Mesenchymal stem cell (in vitro differentiated cells and primary cell): ENCODE measurements at regions not wholly inside any gene's neighbourhood (a gene's known extent, or its start where the extent isn't known, plus 50 kb on each side); places are given as distances from the start of the nearest gene placed in this dataset.

ENCODE experiments used
- DNase-seq: peaks from one replicate; pipeline ENCODE4 v3.0.0-alpha.2; 2013
- H2AFZ ChIP-seq: one replicate; pipeline ENCODE4 v1.6.1; 2013; ENCODE audit warnings: low read depth, mild to moderate bottlenecking, control low read depth, inconsistent platforms, low read length, moderate library complexity
- H2AK5ac ChIP-seq: 2 replicates; pipeline ENCODE4 v1.6.1; 2013; ENCODE audit warnings: low read length, moderate library complexity, mild to moderate bottlenecking, inconsistent platforms; ENCODE audit not compliant: severe bottlenecking
- H2BK120ac ChIP-seq: one replicate; pipeline ENCODE4 v1.6.1; 2013; ENCODE audit warnings: low read depth, mild to moderate bottlenecking, inconsistent platforms, low read length, moderate library complexity
- H2BK12ac ChIP-seq, 2 experiments: one replicate each; pipeline ENCODE4 v1.6.1; 2013; ENCODE audit warnings: inconsistent platforms in 2 of 2, low read length in 2 of 2, mild to moderate bottlenecking in 2 of 2, moderate library complexity in 2 of 2, control low read depth in 1 of 2
- H2BK15ac ChIP-seq: one replicate; pipeline ENCODE4 v1.6.1; 2013; ENCODE audit warnings: mild to moderate bottlenecking, low read depth, inconsistent platforms; ENCODE audit not compliant: poor library complexity, severe bottlenecking
- H2BK5ac ChIP-seq: 2 replicates; pipeline ENCODE4 v1.6.1; 2013; ENCODE audit warnings: low read depth, mild to moderate bottlenecking, low read length, control low read depth, inconsistent platforms; ENCODE audit not compliant: poor library complexity, severe bottlenecking
- H3K14ac ChIP-seq, 2 experiments: one replicate each; pipeline ENCODE4 v1.6.1; 2013; ENCODE audit warnings: inconsistent platforms in 2 of 2, low read length in 2 of 2, control low read depth in 1 of 2, mild to moderate bottlenecking in 1 of 2, moderate library complexity in 1 of 2
- H3K18ac ChIP-seq, 2 experiments: one replicate each; pipeline ENCODE4 v1.6.1; 2013; ENCODE audit warnings: inconsistent platforms in 2 of 2, low read length in 2 of 2, control low read depth in 1 of 2, low read depth in 1 of 2, mild to moderate bottlenecking in 1 of 2
- H3K23ac ChIP-seq, 2 experiments: one replicate each; pipeline ENCODE4 v1.6.1; 2013; ENCODE audit warnings: inconsistent platforms in 2 of 2, low read length in 2 of 2, mild to moderate bottlenecking in 2 of 2, moderate library complexity in 2 of 2, control low read depth in 1 of 2
- H3K27ac ChIP-seq: 2 replicates; pipeline ENCODE4 v1.5.1; 2013; ENCODE audit warnings: mild to moderate bottlenecking, moderate library complexity, low read length, control low read depth, inconsistent platforms; ENCODE audit not compliant: poor library complexity, severe bottlenecking
- H3K27me3 ChIP-seq, 2 experiments: 2 replicates each; pipeline versions ENCODE4 v1.6.1 to v1.7.0; 2013; ENCODE audit warnings: low read length in 2 of 2, mild to moderate bottlenecking in 2 of 2, moderate library complexity in 2 of 2, control low read depth in 1 of 2, inconsistent platforms in 1 of 2; ENCODE audit not compliant: control insufficient read depth in 1 of 2, insufficient read depth in 1 of 2
- H3K36me3 ChIP-seq, 2 experiments: 2 replicates each; pipeline versions ENCODE4 v1.6.1 to v1.7.0; 2013; ENCODE audit warnings: low read length in 2 of 2, control low read depth in 1 of 2, inconsistent platforms in 1 of 2, low read depth in 1 of 2, mild to moderate bottlenecking in 1 of 2; ENCODE audit not compliant: insufficient read depth in 2 of 2, control insufficient read depth in 1 of 2
- H3K4ac ChIP-seq, 2 experiments: one replicate each; pipeline ENCODE4 v1.6.1; 2013; ENCODE audit warnings: inconsistent platforms in 2 of 2, low read length in 2 of 2, mild to moderate bottlenecking in 2 of 2, moderate library complexity in 2 of 2, control low read depth in 1 of 2, low read depth in 1 of 2
- H3K4me1 ChIP-seq: 2 replicates; pipeline ENCODE4 v1.6.1; 2013; ENCODE audit warnings: low read depth, low read length, control low read depth; ENCODE audit not compliant: control insufficient read depth, insufficient read depth
- H3K4me2 ChIP-seq: 2 replicates; pipeline ENCODE4 v1.6.1; 2013; ENCODE audit warnings: low read length, mild to moderate bottlenecking, inconsistent platforms; ENCODE audit not compliant: poor library complexity, severe bottlenecking
- H3K4me3 ChIP-seq, 2 experiments: 2 replicates each; pipeline versions ENCODE4 v1.5.1 to v1.7.0; 2013; ENCODE audit warnings: low read length in 2 of 2, mild to moderate bottlenecking in 2 of 2, control low read depth in 1 of 2, low read depth in 1 of 2; ENCODE audit not compliant: insufficient read depth in 1 of 2
- H3K79me1 ChIP-seq: replicated peaks from 2 replicates; pipeline ENCODE4 v1.6.1; 2013; ENCODE audit warnings: mild to moderate bottlenecking, control low read depth, low read length, inconsistent platforms; ENCODE audit not compliant: poor library complexity, severe bottlenecking
- H3K9ac ChIP-seq: 2 replicates; pipeline ENCODE4 v1.7.0; 2013; ENCODE audit warnings: mild to moderate bottlenecking, low read length, moderate library complexity
- H3K9me3 ChIP-seq: 2 replicates; pipeline ENCODE4 v1.7.0; 2013; ENCODE audit warnings: mild to moderate bottlenecking, low read length; ENCODE audit not compliant: control insufficient read depth
- H4K8ac ChIP-seq: one replicate; pipeline ENCODE4 v1.6.1; 2013; ENCODE audit warnings: inconsistent platforms, mild to moderate bottlenecking, low read length, moderate library complexity
- H4K91ac ChIP-seq: one replicate; pipeline ENCODE4 v1.6.1; 2013; ENCODE audit warnings: mild to moderate bottlenecking, low read length, inconsistent platforms
- WGBS: methylation state at CpG from one replicate; pipeline ENCODE4 v1.1.7; 2013; ENCODE audit warnings: mixed read lengths; 5-methylcytosine and 5-hydroxymethylcytosine counted together

DNA sequence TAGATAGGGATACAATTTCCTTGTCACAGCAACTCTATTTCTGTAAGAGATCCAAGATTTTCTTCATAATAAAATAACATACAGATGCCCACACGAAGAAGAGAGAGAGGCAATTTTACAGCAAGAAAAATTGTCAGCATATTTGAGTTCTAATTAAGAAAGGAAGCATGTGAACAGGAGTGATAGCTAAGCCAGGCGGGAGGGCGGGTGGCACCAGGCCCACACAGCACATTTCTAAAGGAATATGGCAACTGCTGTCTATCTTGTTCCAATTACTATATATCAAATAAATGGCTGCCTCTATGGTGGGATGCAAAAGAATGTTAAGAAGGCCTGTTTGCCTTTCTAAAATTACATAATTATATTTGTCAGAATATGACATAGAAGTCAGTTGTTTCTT is 248.3 kb upstream of the DOK6 start:
- no peak overlapping the region for H3K23ac ChIP-seq
- H2AK5ac ChIP-seq = no peak overlapping the region
- no peak overlapping the region for H3K9ac ChIP-seq
- no peak overlapping the region for H3K27ac ChIP-seq
- H3K27me3 ChIP-seq = no peaks in the 10 kb centered on the region
- H4K91ac ChIP-seq = no peak overlapping the region
- WGBS = 63% methylated on average over 1 of the region's 3 CpGs
- H3K14ac ChIP-seq = no peak overlapping the region
- no peaks in the 10 kb centered on the region for H3K36me3 ChIP-seq
- H2BK120ac ChIP-seq = no peak overlapping the region
- H2AFZ ChIP-seq = no peak overlapping the region
- H3K4me1 ChIP-seq = no peaks in the 10 kb centered on the region
- no peak overlapping the region for H3K4me3 ChIP-seq
- no peaks in the 10 kb centered on the region for H3K79me1 ChIP-seq
- no peak overlapping the region for H2BK5ac ChIP-seq
- H4K8ac ChIP-seq = no peak overlapping the region
- H2BK15ac ChIP-seq = no peak overlapping the region
- H3K4me2 ChIP-seq = no peak overlapping the region
- H3K4ac ChIP-seq = no peak overlapping the region
- H2BK12ac ChIP-seq = no peak overlapping the region
- no peak for DNase-seq
- no peak overlapping the region for H3K18ac ChIP-seq
- H3K9me3 ChIP-seq = no peaks in the 10 kb centered on the region

DNA sequence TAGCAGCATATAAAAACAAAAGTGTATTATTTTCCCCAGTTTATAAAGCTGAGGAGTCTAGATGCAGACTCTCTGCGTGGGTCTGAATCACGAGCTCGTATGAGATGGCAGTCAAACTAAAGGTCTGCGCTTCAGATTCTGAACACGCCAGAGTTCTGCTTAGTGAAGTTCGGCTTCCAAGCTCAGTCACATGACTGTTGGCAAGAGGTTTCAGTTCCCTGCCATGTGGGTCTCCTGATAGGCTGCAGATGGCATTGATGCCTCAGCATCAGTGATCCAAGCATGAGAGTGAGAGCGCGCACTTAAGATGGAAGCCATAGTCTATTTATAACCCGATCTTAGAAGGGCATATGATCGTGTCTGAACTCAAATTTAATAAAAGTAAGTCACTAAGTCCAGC is 242.8 kb upstream of the DOK6 start:
- no peak for DNase-seq
- H3K9me3 ChIP-seq = no peaks in the 10 kb centered on the region
- H3K27me3 ChIP-seq = no peaks in the 10 kb centered on the region
- H4K8ac ChIP-seq = no peak overlapping the region
- no peaks in the 10 kb centered on the region for H3K79me1 ChIP-seq
- H2AFZ ChIP-seq = no peak overlapping the region
- H4K91ac ChIP-seq = no peak overlapping the region
- H3K4me1 ChIP-seq = peaks cover 3% of the 10 kb centered on the region
- H2AK5ac ChIP-seq = no peak overlapping the region
- no peak overlapping the region for H3K14ac ChIP-seq
- no peak overlapping the region for H3K9ac ChIP-seq
- H2BK12ac ChIP-seq = peak overlapping the region in 1 of 2 experiments; percentile 11
- no peaks in the 10 kb centered on the region for H3K36me3 ChIP-seq
- no peak overlapping the region for H2BK5ac ChIP-seq
- no peak overlapping the region for H3K4me3 ChIP-seq
- WGBS = 95% methylated on average over 10 of the region's 10 CpGs
- H3K4me2 ChIP-seq = no peak overlapping the region
- H2BK15ac ChIP-seq = no peak overlapping the region
- no peak overlapping the region for H3K18ac ChIP-seq
- H3K23ac ChIP-seq = no peak overlapping the region
- H3K4ac ChIP-seq = no peak overlapping the region
- no peak overlapping the region for H3K27ac ChIP-seq
- no peak overlapping the region for H2BK120ac ChIP-seq

GRCh38 chr18:69158944-69159343 is 241.7 kb upstream of the DOK6 start:
- no peak overlapping the region for H3K4ac ChIP-seq
- no peak overlapping the region for H3K27ac ChIP-seq
- no peak overlapping the region for H2AFZ ChIP-seq
- H2AK5ac ChIP-seq = no peak overlapping the region
- H3K79me1 ChIP-seq = no peaks in the 10 kb centered on the region
- peaks cover 3% of the 10 kb centered on the region for H3K4me1 ChIP-seq
- no peak overlapping the region for H2BK120ac ChIP-seq
- H2BK15ac ChIP-seq = no peak overlapping the region
- no peak overlapping the region for H3K18ac ChIP-seq
- H3K14ac ChIP-seq = no peak overlapping the region
- H2BK12ac ChIP-seq = no peak overlapping the region
- 76% methylated on average over 6 of the region's 6 CpGs for WGBS
- no peak for DNase-seq
- H4K91ac ChIP-seq = no peak overlapping the region
- no peaks in the 10 kb centered on the region for H3K36me3 ChIP-seq
- no peaks in the 10 kb centered on the region for H3K27me3 ChIP-seq
- H2BK5ac ChIP-seq = no peak overlapping the region
- H3K9me3 ChIP-seq = no peaks in the 10 kb centered on the region
- no peak overlapping the region for H3K4me3 ChIP-seq
- no peak overlapping the region for H3K4me2 ChIP-seq
- H4K8ac ChIP-seq = no peak overlapping the region
- H3K9ac ChIP-seq = no peak overlapping the region
- H3K23ac ChIP-seq = no peak overlapping the region

DNA sequence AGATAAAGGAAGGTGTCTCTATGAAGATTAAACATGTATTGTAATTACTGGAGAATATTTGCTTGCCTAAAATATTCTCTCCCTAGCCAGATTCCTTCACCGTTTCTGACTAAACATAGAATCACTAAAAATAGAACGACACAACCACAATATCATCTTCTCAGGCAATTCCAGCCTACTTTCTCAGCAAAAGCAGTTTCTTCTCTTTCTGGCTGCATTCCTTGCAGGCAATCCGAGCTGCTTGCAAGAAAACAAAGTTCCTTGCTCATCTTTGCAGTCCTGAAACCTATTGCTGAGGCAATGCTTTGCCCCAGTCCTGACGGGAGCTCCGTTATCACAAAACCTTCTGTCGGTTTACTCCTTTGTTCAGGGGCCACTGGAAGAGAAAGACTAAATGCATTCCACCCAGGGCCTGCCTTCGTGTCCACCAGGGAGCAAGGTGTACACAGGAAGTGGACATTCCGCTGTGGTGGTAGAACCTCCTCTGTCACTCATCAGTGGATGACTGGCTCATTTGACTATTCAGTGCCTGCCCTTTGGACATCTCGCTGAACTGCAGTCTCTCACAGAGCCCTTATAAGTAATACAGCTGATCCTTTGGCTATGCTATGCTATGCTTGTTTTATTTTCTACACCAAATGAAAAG is 239.2 kb upstream of the DOK6 start:
- H3K18ac ChIP-seq = peak overlapping the region in 1 of 2 experiments; percentile 4
- H2BK120ac ChIP-seq = no peak overlapping the region
- DNase-seq = peak; percentile 46
- H2AK5ac ChIP-seq = no peak overlapping the region
- no peak overlapping the region for H2AFZ ChIP-seq
- peak overlapping the region in 1 of 2 experiments; percentile 21 for H2BK12ac ChIP-seq
- H2BK5ac ChIP-seq = no peak overlapping the region
- 57% methylated on average over 9 of the region's 9 CpGs for WGBS
- H3K9ac ChIP-seq = no peak overlapping the region
- no peak overlapping the region for H2BK15ac ChIP-seq
- no peak overlapping the region for H4K91ac ChIP-seq
- H3K4me1 ChIP-seq = peaks cover 3% of the 10 kb centered on the region
- no peak overlapping the region for H3K4me2 ChIP-seq
- no peak overlapping the region for H4K8ac ChIP-seq
- H3K4me3 ChIP-seq = no peak overlapping the region
- H3K23ac ChIP-seq = no peak overlapping the region
- no peaks in the 10 kb centered on the region for H3K36me3 ChIP-seq
- H3K27ac ChIP-seq = no peak overlapping the region
- no peaks in the 10 kb centered on the region for H3K27me3 ChIP-seq
- no peak overlapping the region for H3K4ac ChIP-seq
- H3K9me3 ChIP-seq = no peaks in the 10 kb centered on the region
- no peak overlapping the region for H3K14ac ChIP-seq
- no peaks in the 10 kb centered on the region for H3K79me1 ChIP-seq
